GM18868 (cell line): ENCODE measurements at regions not wholly inside any gene's neighbourhood (a gene's known extent, or its start where the extent isn't known, plus 50 kb on each side); places are given as distances from the start of the nearest gene placed in this dataset.
"Not testable (repeated sequence)": the region's sequence is repeated elsewhere in the genome, so short reads cannot be mapped to it uniquely, and the experiment has no call there.

Source experiments
- ATAC-seq: cut with Tn5 transposase; IDR thresholded peaks from one replicate; pipeline ENCODE4 v1.9.1; 2021; ENCODE audit warnings: mild to moderate bottlenecking, moderate library complexity; ENCODE audit not compliant: unreplicated experiment

DNA sequence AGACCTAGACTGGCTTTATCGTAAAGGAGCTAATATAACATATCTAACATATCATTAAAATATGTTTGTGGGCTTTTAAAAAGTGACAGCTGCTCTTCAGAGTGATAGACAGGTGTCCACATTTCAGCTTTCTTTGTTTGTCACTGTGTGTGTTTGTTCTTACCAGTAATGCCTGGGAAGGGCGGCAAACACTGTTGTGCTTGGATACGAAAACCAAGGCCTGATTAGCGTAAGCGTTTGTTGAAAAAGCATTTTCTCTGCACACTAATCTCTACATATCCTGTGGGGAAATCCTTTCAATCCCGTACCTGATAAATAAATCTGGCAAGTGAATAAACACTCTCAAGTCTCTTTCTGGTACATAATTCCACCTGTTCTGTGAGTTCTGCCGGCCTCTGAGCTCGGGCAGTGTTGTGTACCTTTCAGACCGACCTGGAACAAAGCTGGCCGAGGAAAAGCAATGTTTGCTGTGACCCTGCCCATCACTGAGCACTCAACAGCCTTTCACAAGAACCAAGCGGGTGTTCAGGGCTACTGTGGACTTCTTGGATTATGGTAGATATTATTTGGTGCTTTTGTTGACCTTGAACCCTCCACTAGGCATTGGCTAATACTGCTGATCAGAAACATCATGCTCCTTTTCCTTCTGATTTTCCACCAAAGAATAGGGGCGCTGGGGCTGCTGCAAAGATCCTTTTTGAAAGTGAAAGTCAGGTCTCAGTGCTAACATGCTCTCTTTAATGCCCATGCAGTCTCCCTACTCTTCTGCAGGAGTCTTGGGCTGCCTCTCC is 100.4 kb downstream of the CD83 start:
- no peak for ATAC-seq

DNA sequence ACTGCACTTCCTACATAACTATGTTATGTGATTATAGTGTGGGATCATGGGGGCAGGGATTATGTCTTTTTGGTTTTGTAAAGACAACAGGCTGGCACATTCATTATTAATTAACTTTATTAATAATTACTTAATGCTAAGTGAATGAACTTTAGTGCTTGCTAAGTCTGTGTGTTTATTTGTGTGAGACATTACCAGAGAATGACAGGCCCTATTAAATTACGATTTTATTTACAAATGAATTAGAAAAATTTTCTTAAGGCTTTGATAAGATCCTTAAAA is 100.9 kb downstream of the CD83 start:
- no peak for ATAC-seq

DNA sequence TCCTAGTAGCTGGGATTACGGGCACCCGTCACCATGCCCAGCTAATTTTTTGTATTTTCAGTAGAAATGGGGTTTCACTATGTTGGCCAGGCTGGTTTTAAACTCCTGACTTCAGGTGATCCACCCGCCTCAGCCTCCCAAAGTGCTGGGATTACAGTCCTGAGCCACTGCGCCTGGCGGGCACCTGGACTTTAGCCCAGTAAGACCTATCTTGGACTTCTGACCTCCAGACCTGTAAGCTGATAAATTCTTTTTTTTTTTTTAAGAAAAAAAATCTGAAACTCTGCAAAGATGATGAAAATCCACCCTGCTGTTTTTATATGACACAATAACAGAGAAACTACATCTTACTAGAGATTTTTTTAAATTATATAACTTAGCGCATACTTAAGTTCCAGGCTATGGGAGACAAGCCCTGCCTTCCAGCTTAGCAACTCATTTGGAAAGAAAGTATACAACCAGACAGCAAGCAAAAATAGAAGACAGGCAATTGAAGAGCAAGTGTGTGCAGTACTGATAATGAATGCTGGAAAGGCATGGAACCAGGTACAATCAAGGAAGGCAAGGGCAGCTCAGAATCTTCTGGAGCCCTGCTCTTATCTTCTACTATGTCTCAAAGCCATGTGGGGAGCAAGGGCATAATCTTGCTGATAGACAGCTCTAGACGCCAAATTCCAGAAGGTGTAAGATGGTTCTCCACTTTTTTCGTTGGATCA is 104.2 kb downstream of the CD83 start:
- ATAC-seq: no peak

DNA sequence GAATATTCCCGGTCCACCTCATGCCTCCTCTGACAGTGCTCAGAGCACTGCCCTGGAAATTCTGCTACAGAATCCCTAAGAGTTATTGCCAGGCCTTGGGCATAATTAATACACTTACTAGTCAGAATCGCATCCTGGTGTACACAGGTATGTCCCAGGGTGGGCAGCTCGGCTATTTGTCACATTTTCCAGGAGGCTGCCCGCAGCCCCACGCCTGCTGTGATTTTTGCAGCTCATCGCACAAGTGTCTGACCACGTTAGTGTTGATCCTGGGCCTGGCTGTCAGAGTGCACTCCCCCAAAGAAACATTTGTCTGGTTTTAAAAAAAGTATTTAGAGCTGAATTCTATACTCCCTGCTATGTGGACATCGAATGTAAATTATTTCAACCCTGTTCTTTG is 105.4 kb downstream of the CD83 start:
- no peak for ATAC-seq

DNA sequence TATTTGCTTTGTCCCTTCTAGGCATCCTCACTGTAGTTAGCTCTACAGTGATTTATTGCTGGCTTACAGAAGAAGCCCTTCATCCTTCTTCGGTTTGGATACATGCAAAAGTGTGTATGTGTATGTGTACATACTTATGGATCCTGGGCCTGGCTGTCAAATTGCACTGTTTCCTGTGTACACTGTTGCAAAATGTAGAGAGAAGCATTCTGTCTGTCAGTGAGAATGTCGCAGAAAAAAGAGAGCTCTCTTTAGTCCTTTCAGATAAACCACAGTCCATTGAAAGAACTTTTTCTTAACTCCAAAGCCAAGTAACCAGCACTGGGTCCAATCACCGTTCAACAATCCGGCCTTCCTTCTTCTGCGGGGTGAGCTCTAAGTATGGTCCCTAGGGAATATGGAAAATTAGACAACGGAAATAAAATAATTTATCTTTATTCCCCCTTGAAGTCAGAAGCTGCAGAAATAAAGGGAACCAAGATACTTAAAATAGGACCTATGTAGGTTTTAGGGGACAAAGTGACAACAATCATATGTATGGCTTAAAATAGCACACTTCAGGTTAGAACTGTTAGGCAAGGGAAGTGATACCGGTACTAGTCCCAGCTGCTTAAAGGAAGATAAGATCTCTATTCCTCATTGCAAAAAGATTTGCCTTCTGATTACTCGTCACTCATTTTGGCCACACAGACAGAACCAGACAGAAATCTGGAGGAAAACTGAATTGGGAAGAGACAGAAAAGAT is 107.0 kb downstream of the CD83 start:
- ATAC-seq: peak; percentile 78

GRCh38 chr6:14226051-14226660 is 108.6 kb downstream of the CD83 start:
- no peak for ATAC-seq

DNA sequence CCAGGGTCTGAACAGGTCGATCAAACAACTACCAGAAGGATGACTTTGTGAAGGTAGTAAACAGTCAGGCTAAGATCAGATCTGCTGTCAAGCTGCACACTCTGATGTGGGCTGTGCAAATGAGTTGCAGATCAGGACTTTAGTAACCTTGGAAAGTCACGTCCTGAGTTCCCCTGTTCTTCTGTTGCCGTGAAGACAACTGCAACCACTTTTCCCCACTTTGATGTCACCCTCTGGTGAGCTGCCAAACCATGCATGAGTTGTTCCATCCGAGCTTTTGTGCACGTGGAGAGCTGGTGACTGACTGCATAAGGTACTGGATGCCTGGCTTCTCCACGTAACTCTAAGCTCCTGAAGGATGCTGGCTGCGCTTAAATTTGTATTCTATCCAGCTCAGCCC is 111.0 kb downstream of the CD83 start:
- ATAC-seq: no peak

DNA sequence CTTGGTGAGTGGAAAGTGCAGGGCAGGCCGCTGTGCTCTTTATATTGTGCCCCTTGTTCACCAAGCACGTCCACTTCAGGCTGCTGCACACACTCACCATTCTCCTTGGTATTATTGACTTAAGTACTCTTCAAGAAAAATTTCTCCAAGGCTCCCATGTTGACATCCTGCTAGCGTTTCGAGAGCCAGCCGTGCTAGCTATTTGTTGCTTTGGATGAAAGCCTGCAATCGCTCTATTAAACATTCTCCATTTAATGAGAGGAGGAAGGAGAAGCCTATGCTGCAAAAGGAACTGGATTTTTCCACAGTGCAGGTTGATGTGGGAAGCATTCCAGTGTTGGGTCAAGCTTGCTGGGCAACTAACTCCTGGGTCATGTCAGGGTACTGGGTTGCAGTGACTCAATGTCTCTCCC is 113.5 kb downstream of the CD83 start:
- ATAC-seq: no peak

- no peak for ATAC-seq
These were observed 114.1 kb downstream of the CD83 start for GRCh38 chr6:14231501-14232280.

- no peak for ATAC-seq
These were observed 115.3 kb downstream of the CD83 start for GRCh38 chr6:14232889-14233288.

GRCh38 chr6:14235653-14236356 is 118.2 kb downstream of the CD83 start:
- ATAC-seq: no peak

GRCh38 chr6:14239097-14239496 is 121.5 kb downstream of the CD83 start:
- no peak for ATAC-seq

DNA sequence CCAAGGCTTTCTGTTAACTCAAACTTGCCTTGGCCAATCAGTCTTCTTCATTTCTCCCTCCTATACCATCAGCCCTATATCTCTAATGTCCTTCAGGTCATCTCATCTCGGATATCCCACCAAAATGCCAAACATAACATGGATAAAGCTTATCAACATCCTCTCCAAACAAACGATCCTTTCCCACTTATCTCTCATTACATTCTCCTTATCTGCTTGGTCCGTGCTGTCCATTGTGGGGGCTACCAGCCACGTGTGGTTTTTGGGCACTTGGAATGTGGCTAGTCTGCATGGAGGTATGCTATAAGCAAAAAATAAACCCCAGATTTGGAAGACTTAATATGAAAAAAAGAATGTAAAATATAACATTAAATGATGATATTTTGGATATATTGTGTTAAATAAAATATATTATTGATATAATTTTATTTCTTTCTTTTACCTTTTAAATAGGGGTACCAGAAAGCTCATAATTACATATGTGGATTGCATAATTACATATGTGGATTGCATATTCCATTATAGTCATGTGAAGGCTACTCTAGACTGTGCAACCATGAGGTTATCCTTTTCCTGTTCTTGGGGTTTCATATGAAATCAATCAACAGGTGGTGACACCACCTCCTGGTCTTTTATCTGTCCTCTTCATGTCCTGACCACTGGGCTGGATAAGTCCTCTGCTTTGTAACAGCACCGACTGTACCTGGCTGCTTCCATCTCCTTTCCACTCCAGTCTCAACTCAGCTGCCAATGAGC is 123.0 kb downstream of the CD83 start:
- ATAC-seq: no peak

GRCh38 chr6:14241255-14242070 is 123.9 kb downstream of the CD83 start:
- no peak for ATAC-seq

- ATAC-seq: not testable (repeated sequence)
These were observed 125.3 kb downstream of the CD83 start for GRCh38 chr6:14242912-14243311.

DNA sequence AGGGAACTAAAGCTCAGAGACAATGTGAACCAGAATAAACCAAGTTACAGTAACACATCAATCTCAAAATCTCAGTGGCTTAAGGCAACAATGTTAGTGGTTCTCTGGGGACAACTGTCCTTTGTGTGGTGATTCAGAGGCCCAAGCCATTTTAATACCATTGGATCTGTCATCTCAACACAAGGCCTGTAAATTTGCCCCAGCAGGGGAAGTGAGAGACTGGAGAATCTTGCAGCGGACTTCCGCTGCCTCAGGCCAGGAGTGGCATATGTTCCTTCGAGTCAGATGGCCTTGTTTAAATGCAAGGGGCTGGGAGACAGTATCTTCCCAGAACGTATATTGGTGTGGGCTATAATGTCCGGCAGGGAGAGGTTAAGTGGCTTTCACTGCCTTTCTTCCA is 126.0 kb downstream of the CD83 start:
- ATAC-seq: no peak

DNA sequence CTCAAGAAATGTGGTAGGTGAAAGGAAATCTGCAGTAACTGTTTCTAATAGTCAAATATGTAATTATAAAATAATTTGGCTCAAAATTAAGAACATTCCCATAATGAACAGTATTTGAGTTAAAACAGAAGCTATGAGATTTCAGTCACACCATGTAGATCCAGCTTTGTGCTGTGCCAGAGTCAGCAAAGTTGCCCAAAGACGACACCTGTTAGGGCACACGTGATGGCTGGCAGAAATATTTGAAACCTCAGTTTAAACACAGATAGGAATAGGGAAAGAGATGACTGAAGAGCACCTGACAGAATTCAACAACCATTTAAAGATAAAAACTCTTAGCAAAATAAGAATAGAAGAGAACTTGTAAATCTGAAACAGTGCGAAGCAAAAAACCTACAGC is 129.3 kb downstream of the CD83 start:
- no peak for ATAC-seq

DNA sequence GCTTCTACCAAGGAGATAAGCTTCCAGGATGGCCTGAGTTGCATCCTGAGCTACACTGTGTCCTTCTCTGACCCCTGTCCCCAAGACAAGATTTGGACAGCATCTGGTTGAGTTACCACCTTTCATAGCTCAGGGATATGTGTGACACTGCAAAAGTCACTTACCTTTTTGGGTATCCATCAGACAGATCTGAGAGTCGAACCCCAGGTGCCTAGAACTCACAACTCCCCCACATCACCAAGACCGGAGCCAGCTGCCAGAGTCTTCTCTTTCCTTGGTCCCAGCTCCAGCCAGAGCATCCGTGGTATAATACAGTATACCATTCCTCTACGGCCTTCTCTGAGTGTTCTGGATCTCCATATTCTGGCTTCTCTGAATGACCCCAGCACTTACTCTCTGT is 133.0 kb downstream of the CD83 start:
- no peak for ATAC-seq
